T-helper 2 cell treated with Interferon-gamma antibody and Interleukin-4, amounts not matched to agents 5 μg/mL and 100 μg/mL, for 36 hours (primary cell): ENCODE measurements at regions not wholly inside any gene's neighbourhood (a gene's known extent, or its start where the extent isn't known, plus 50 kb on each side); places are given as distances from the start of the nearest gene placed in this dataset.
"Not testable (repeated sequence)": the region's sequence is repeated elsewhere in the genome, so short reads cannot be mapped to it uniquely, and the experiment has no call there.

ENCODE experiments used
- DNase-seq: peaks from one replicate; pipeline ENCODE4 v3.0.0; 2021; ENCODE audit warnings: low spot score
- H3K27ac Mint-ChIP-seq: one replicate; pipeline ENCODE4 v1.8.0; 2021; ENCODE audit warnings: mild to moderate bottlenecking, mixed read lengths
- H3K27me3 Mint-ChIP-seq: one replicate; pipeline ENCODE4 v1.8.0; 2021; ENCODE audit warnings: low read depth, mixed read lengths
- H3K36me3 Mint-ChIP-seq: one replicate; pipeline ENCODE4 v1.8.0; 2021; ENCODE audit warnings: low read depth, mixed read lengths
- H3K4me1 Mint-ChIP-seq: one replicate; pipeline ENCODE4 v1.8.0; 2021; ENCODE audit warnings: low read depth, mixed read lengths
- H3K4me3 Mint-ChIP-seq: one replicate; pipeline ENCODE4 v1.8.0; 2022; ENCODE audit warnings: mild to moderate bottlenecking, moderate library complexity, mixed read lengths
- H3K9me3 Mint-ChIP-seq: one replicate; pipeline ENCODE4 v1.8.0; 2021; ENCODE audit warnings: mixed read lengths

DNA sequence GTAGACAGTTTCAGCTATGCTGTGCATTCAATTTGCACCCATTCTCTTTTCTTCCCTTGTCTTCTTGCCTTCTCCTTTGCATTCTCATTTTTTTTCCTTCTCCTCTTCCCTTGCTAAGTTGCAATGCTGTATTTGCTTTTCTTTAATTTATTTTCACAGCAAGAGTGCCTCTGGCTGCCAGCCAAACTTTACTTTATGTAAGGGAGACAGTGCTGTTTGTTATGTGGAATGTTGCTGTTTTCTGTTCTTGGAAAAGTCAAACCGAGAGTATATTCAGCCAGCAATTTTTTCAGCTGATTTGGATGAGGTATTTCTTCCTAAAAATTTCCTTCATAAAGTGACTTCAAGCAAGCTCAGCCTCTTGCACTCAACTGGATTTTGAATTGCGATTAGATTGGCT, 1293.4 kb downstream of the ARAP2 start:
- peaks cover 8% of the 10 kb centered on the region for H3K9me3 Mint-ChIP-seq
- no peak overlapping the region for H3K4me3 Mint-ChIP-seq
- H3K27me3 Mint-ChIP-seq = no peaks in the 10 kb centered on the region
- no peaks in the 10 kb centered on the region for H3K36me3 Mint-ChIP-seq
- DNase-seq = no peak
- H3K27ac Mint-ChIP-seq = no peak overlapping the region
- no peaks in the 10 kb centered on the region for H3K4me1 Mint-ChIP-seq

- no peaks in the 10 kb centered on the region for H3K27me3 Mint-ChIP-seq
- H3K27ac Mint-ChIP-seq = no peak overlapping the region
- H3K36me3 Mint-ChIP-seq = no peaks in the 10 kb centered on the region
- peaks cover 8% of the 10 kb centered on the region for H3K9me3 Mint-ChIP-seq
- DNase-seq = no peak
- no peak overlapping the region for H3K4me3 Mint-ChIP-seq
- H3K4me1 Mint-ChIP-seq = no peaks in the 10 kb centered on the region
Observed at GRCh38 chr4:34953145-34953799, 1291.0 kb downstream of the ARAP2 start.

GRCh38 chr4:34964613-34965012, 1279.7 kb downstream of the ARAP2 start:
- Mint-ChIP-seq H3K4me1 (no peaks in the 10 kb centered on the region), H3K27ac (no peak overlapping the region), H3K4me3 (no peak overlapping the region), H3K9me3 (no peaks in the 10 kb centered on the region), H3K27me3 (no peaks in the 10 kb centered on the region), H3K36me3 (no peaks in the 10 kb centered on the region)
- no peak for DNase-seq

GRCh38 chr4:34972189-34972588, 1272.1 kb downstream of the ARAP2 start:
- no peaks in the 10 kb centered on the region for H3K4me1 Mint-ChIP-seq
- no peaks in the 10 kb centered on the region for H3K36me3 Mint-ChIP-seq
- H3K27me3 Mint-ChIP-seq = no peaks in the 10 kb centered on the region
- no peak overlapping the region for H3K4me3 Mint-ChIP-seq
- no peak for DNase-seq
- peaks cover 4% of the 10 kb centered on the region for H3K9me3 Mint-ChIP-seq
- H3K27ac Mint-ChIP-seq = no peak overlapping the region

GRCh38 chr4:34973650-34974312, 1270.5 kb downstream of the ARAP2 start:
- H3K36me3 Mint-ChIP-seq = no peaks in the 10 kb centered on the region
- peaks cover 12% of the 10 kb centered on the region for H3K9me3 Mint-ChIP-seq
- no peaks in the 10 kb centered on the region for H3K4me1 Mint-ChIP-seq
- no peak for DNase-seq
- H3K27me3 Mint-ChIP-seq = no peaks in the 10 kb centered on the region
- no peak overlapping the region for H3K27ac Mint-ChIP-seq
- H3K4me3 Mint-ChIP-seq = no peak overlapping the region

DNA sequence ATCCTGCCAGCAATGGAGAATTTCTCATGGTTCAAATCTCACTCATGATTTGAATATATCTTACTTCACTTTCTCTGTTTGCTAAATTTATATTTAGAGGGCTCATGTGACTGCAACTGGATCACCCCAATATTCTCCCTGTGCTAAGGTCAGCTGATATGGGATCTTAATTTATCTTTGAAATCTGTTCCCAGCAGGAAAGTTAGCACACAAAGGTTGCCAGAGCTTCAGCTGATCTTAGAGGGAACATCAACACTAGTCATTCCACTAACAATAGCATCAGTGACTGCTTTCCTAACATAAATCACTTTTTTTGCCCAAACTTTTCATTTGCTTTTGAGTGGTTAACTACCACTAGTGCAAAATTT, 1270.0 kb downstream of the ARAP2 start:
- Mint-ChIP-seq H3K4me1 (no peaks in the 10 kb centered on the region), H3K9me3 (peaks cover 16% of the 10 kb centered on the region), H3K27me3 (no peaks in the 10 kb centered on the region), H3K27ac (no peak overlapping the region), H3K4me3 (no peak overlapping the region), H3K36me3 (no peaks in the 10 kb centered on the region)
- no peak for DNase-seq

DNA sequence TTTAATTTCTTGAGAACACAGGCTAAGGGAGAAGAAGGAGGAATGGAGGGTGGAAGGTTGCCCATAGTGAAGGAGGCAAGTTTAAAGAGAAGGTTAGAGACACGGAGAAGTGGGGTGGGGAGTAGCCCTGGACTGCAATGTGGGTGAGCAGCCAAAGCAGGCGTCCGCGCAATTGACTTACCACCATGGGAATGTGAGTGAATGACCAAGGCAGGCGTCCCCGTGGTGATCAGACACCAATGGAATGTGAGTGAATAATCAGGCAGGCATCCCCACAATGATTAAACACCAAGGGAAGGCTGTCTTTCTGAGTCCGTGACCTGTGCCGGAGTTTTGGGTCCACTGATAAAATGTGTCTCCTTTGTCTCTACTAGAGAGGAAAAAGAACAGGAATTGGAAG, 1223.1 kb downstream of the ARAP2 start:
- DNase-seq, H3K27ac Mint-ChIP-seq, H3K36me3 Mint-ChIP-seq, H3K4me1 Mint-ChIP-seq, H3K27me3 Mint-ChIP-seq, H3K4me3 Mint-ChIP-seq: not testable (repeated sequence)
- peaks cover 53% of the 10 kb centered on the region for H3K9me3 Mint-ChIP-seq

DNA sequence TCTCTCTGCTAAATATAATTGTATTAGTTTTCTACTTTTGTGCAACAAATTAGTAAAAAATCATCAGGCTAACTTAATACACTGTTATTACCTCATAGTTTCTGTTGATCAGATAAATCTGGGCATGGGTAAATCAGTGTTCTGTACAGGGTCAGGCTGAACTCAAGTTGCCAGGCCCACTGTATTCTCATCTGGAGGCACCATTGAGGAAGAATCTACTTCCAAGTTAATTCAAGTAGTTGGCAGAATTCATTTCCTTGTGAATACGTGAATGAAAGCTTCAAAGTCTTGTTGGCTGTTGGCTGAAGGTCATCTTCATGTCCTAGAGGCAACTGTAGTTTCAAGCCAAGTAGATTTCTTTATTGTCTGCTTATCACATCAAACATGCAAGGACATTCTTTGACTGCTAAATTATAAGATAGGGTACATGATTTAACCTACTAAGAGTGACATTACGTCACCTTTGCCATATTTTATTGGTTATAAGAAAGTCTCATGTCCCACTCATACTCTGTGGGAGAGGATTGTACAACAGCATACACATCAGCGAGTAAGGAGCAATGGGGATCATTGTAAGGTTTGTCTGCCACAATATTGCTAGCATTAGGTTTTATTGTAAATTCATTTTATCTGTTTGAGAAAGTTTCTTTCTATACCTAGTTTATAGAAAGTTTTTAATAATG, 1219.0 kb downstream of the ARAP2 start:
- no peaks in the 10 kb centered on the region for H3K27me3 Mint-ChIP-seq
- no peak overlapping the region for H3K27ac Mint-ChIP-seq
- H3K36me3 Mint-ChIP-seq = no peaks in the 10 kb centered on the region
- no peak for DNase-seq
- no peaks in the 10 kb centered on the region for H3K4me1 Mint-ChIP-seq
- H3K9me3 Mint-ChIP-seq = peaks cover 24% of the 10 kb centered on the region
- H3K4me3 Mint-ChIP-seq = no peak overlapping the region

DNA sequence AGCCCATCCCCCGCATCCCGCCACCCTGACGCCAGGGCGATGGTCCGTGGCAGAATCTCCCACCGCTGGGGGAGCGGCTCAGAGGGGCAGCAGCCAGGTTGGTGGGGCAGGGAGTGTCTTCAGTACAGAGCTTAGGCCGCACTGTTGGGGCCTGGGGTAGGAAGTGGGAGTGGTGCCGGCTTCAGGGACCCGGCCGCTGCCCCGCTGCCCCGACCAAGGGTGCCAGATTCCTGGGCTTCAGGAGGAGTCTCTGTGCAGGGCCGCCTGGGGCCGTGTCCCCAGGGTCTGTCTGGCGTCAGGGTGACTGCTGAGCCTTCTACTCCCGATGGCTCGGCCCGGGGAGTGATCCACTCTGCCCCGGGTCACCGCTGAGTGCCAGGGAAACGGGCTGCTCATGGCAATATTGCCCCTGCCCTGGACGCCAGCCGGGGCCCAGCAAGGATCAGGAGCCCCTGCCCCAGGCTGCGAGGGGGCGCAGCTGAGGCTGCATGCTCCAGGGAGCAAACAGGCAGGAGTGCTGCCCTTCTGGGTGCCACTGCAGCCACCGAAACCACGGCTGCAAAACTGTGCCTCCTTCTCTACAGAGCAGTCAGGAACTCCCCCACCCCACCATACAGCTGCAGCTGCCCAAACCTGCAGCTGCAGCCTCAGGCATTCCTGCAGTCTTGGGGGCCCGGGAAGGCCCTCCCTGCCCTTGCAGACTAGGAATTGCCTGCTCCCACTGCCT, 1206.1 kb downstream of the ARAP2 start:
- no peaks in the 10 kb centered on the region for H3K36me3 Mint-ChIP-seq
- no peak overlapping the region for H3K4me3 Mint-ChIP-seq
- no peak overlapping the region for H3K27ac Mint-ChIP-seq
- DNase-seq = no peak
- H3K27me3 Mint-ChIP-seq = no peaks in the 10 kb centered on the region
- H3K4me1 Mint-ChIP-seq = no peaks in the 10 kb centered on the region
- H3K9me3 Mint-ChIP-seq = peaks cover 35% of the 10 kb centered on the region

DNA sequence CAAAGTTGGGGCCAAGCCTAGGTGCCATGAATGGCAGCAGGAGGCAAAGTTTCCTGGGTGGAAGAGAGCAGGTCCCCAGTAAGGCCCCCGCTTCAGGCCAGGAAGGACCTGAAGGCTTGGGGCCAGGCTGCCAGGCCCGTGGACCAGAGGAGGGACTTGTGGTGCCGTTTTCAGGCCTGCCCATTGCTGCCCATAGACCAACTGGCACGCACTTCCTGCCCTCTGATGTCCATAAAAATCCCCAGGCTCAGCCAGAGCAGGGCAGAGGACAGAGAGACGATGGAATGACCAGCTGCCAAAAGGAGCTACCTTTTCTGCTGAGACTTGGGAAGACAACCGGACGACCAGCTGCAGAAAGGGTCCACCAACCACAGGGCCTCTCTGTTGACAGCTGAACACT, 1205.5 kb downstream of the ARAP2 start:
- no peaks in the 10 kb centered on the region for H3K4me1 Mint-ChIP-seq

GRCh38 chr4:35052546-35052945, 1191.8 kb downstream of the ARAP2 start:
- H3K36me3 Mint-ChIP-seq = no peaks in the 10 kb centered on the region
- H3K27me3 Mint-ChIP-seq = no peaks in the 10 kb centered on the region
- no peak for DNase-seq

More for the DNA sequence above, 1205.5 kb downstream of the ARAP2 start:
- no peak overlapping the region for H3K27ac Mint-ChIP-seq
- H3K4me3 Mint-ChIP-seq = no peak overlapping the region
- no peaks in the 10 kb centered on the region for H3K36me3 Mint-ChIP-seq
- no peaks in the 10 kb centered on the region for H3K27me3 Mint-ChIP-seq
- H3K9me3 Mint-ChIP-seq = peaks cover 32% of the 10 kb centered on the region
- no peak for DNase-seq

GRCh38 chr4:35063031-35063570, 1181.2 kb downstream of the ARAP2 start:
- DNase-seq = no peak
- peaks cover 4% of the 10 kb centered on the region for H3K9me3 Mint-ChIP-seq
- no peaks in the 10 kb centered on the region for H3K27me3 Mint-ChIP-seq
- H3K36me3 Mint-ChIP-seq = no peaks in the 10 kb centered on the region
- H3K27ac Mint-ChIP-seq = no peak overlapping the region
- no peak overlapping the region for H3K4me3 Mint-ChIP-seq
- no peaks in the 10 kb centered on the region for H3K4me1 Mint-ChIP-seq

More at GRCh38 chr4:35052546-35052945, 1191.8 kb downstream of the ARAP2 start:
- no peaks in the 10 kb centered on the region for H3K4me1 Mint-ChIP-seq
- no peak overlapping the region for H3K4me3 Mint-ChIP-seq
- H3K9me3 Mint-ChIP-seq = peaks cover 5% of the 10 kb centered on the region
- H3K27ac Mint-ChIP-seq = no peak overlapping the region

DNA sequence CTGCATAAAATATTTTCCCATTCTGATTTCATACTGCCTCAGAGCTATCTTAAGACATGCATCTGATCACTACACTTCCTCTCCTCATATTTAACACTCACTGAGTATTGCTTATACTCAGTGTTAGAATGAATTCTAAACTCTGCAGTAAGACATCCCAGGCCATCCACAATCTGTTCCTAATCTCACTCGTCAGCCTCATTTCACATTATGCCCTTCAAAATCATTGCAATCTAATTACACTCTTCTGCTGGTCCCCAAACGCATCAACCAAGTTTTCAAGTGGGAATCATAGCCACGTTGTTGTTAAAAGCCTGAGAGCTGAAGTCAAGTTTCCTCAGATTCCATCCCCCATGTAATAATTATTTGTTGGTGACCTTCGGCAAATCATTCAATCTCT, 1177.9 kb downstream of the ARAP2 start:
- no peak overlapping the region for H3K4me3 Mint-ChIP-seq
- no peaks in the 10 kb centered on the region for H3K27me3 Mint-ChIP-seq
- no peak overlapping the region for H3K27ac Mint-ChIP-seq
- no peak for DNase-seq
- peaks cover 8% of the 10 kb centered on the region for H3K9me3 Mint-ChIP-seq
- no peaks in the 10 kb centered on the region for H3K4me1 Mint-ChIP-seq
- no peaks in the 10 kb centered on the region for H3K36me3 Mint-ChIP-seq

DNA sequence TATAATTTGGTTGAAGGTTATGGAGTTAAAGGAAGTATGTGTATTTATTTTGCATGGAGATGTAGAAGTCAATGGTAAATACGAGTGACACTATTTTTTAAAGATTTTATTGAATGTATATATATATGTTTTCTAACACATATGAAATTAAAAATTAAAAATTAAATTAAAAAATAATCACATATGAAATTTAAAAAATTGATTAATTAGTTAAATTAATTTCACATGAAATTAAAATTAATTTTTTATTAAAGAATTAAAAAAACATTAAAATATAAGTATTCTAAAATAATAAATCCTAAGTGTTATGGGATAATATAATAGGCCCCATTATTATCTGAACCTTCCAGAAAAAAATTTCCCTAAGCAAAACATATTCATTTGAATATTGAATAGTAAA, 1163.5 kb downstream of the ARAP2 start:
- no peaks in the 10 kb centered on the region for H3K36me3 Mint-ChIP-seq
- no peaks in the 10 kb centered on the region for H3K4me1 Mint-ChIP-seq
- H3K27me3 Mint-ChIP-seq = no peaks in the 10 kb centered on the region
- H3K4me3 Mint-ChIP-seq = no peak overlapping the region
- peaks cover 8% of the 10 kb centered on the region for H3K9me3 Mint-ChIP-seq
- H3K27ac Mint-ChIP-seq = no peak overlapping the region
- DNase-seq = no peak
